ENCODE measurements at regions not wholly inside any gene's neighbourhood (a gene's known extent, or its start where the extent isn't known, plus 50 kb on each side); places are given as distances from the start of the nearest gene placed in this dataset.

DNA sequence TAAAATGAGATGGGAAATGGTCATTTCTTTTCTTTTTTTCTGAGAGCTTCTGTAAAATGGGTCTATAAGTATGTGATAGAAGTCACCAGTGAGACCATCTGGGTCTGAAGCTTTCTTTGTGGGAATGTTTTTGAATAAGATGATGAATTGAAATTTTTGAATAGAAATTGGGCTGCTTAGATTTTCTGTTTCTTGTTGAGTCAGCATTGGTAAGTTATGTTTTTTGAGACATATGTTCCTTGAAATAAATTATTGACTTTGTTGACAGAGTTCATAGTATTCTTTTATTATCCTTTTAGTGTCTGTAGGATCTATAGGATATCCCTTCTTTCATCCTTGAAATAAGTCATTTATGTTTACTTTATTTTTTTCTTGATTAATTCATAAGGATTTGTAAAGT is 208.1 kb downstream of the OPA1 start:
- no peak for DNase-seq (ENCODE audit: low read depth)

GRCh38 chr3:193803288-193803687 is 210.3 kb downstream of the OPA1 start:
- no peak for DNase-seq (ENCODE audit: low read depth)

- peak; percentile 98 for DNase-seq (ENCODE audit: low read depth)
Observed at GRCh38 chr3:193805448-193805847, 212.4 kb downstream of the OPA1 start.

DNA sequence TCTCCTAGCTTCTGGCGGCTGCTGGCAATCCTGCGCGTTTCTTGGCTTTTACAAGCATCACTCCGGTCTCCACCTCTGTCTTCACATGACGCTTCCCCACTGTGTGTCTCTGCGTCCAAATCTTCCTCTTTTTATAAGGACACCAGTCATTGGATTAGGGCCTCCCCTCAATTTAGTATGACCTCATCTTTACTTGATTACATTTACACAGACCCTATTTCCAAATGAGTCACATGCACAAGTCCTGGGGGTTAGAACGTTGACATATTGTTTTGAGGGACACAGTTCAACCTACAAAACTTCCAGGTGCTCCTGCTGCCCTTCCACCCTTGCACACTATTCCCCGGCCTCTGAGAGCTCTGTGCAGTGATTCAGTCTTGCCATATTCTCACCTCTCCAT is 215.3 kb downstream of the OPA1 start:
- DNase-seq (ENCODE audit: low read depth): no peak

DNA sequence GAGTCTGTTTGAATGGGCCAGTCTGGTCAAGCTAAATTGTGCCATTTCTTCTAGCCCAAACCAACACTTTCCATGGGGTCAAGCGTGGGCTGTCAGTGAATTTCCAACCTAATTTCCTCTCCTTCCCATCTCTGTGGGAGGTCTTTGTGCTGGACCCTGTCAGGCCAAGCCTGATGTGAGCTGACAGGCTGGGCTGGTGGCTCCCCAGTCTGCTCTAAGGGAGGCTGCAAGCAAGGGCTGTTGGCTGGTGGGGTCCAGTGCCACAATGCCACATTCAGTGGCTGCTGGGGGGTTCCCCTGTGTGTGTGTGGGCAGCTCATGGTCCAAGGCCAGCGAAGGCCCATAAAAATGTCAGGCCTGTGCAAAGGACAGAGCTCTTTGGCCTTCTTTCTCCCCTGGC is 216.1 kb downstream of the OPA1 start:
- no peak for DNase-seq (ENCODE audit: low read depth)

- no peak for DNase-seq (ENCODE audit: low read depth)
Observed at GRCh38 chr3:193812078-193812725, 219.2 kb downstream of the OPA1 start.

DNA sequence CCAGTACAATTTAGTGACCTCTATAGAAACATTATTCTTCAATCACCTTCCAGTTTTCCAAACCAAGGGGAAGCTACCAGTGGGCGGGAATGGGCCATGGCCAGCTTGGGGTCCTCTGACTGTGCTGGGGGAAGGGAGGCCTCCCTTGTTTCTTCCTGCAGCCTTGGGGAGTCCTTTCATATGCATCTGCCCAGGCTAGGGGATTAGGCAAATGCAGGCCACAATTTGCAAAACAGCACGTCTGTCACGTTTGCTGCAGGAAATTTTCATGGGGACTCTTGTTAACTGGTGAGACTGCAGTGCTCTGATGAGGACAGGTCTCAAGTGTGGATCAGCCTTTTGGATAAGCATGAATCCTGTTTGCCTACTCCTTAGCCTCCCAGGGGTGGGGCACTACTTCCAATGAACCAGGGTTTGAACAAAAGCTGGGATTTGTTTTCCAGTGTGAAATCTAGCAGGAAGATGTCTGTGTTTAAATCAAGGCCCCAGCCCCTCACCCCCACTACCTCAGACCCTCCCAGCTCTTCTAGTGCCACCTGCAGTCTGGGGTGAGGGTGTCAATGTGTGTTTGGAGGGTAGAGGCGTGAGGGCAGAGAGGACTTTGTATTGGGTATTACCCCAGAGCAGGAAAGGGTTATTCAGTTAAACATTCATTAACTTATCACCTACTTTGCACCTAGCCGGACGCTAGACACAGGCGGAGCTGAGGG is 219.9 kb downstream of the OPA1 start:
- no peak for DNase-seq (ENCODE audit: low read depth)

- peak; percentile 38 for DNase-seq (ENCODE audit: low read depth)
Observed at GRCh38 chr3:193813501-193813830, 220.5 kb downstream of the OPA1 start.

DNA sequence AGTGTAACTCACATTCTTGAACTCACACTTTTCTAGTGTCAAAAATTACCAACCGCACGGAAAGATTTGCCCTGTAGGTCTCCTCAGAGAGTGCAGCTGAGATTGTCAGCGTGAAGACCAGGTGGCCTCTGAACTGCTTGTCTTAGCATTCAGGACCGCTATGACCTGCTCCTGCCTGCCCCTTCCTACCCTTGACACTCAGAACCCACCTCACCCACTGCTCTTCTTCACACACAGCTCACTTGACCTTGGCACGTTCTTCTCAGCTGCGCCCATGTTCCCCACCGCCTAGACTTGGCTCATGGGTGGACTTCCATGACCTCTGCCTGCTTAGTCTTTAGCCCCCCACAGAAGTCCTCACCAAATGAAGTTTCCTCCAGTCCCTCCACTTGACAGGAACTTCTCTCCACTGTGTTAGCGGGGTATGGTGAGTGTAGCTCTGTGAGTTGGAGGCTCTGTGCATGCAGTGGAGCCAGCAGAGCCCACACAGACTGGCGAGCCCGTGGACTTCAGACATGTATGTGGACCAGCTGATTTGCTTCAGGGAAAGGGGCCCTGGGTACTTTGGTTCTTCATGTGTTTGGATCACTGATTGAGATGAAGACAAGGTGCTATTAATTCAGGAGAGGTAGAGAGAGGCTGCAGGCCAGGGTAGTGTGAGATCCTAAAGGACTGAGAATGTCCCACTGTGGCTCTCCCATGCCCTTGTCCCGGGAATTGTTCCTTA is 221.3 kb downstream of the OPA1 start:
- no peak for DNase-seq (ENCODE audit: low read depth)

- no peak for DNase-seq (ENCODE audit: low read depth)
Observed at GRCh38 chr3:193815246-193816027, 222.4 kb downstream of the OPA1 start.

DNA sequence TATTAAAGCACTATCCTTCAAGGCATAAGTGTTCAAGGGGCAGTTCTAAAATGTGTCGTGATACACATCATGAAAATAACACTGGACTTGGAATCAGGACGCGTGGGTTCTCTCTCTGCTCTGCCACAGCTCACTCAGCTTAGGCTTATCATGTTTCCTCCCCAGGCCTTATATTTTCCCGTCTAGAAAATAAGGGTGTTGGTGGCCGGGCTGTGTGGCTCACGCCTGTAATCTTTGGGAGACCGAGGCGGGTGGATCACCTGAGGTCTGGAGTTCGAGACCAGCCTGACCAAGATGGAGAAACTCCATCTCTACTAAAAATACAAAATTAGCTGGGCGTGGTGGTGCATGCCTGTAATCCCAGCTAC is 223.0 kb downstream of the OPA1 start:
- no peak for DNase-seq (ENCODE audit: low read depth)

DNA sequence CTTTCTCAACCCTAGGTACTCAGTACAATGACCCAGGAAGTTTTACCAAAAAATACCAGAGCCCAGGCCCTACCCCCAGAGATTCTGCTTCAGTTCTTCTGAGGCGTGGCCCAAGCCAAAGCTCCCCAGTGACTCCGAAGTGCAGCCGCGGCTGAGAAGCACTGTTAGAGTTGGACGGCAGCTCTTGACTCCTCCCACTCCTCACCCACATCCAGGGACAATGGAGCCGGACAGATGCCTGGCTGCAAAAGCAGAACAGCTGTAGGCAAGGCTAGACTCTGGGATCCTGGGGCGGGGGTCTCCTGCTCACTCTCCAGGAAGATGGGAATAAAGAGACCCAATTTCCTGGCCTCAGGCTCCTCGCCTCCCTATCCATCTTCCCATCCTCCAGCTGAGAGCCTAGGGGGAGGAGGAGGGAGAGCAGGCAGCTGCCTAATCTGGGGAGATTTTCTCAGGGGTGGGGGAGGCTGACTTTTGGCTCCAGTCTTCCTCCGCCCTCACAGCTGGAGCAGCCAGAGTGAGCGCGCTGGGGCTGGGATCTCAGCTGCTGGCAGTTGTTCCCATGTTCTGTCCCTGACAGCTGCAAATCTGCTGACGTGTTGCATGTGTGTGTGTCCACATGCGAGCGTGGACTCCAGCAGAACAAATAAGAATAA is 223.8 kb downstream of the OPA1 start:
- DNase-seq (ENCODE audit: low read depth): peak; percentile 56

DNA sequence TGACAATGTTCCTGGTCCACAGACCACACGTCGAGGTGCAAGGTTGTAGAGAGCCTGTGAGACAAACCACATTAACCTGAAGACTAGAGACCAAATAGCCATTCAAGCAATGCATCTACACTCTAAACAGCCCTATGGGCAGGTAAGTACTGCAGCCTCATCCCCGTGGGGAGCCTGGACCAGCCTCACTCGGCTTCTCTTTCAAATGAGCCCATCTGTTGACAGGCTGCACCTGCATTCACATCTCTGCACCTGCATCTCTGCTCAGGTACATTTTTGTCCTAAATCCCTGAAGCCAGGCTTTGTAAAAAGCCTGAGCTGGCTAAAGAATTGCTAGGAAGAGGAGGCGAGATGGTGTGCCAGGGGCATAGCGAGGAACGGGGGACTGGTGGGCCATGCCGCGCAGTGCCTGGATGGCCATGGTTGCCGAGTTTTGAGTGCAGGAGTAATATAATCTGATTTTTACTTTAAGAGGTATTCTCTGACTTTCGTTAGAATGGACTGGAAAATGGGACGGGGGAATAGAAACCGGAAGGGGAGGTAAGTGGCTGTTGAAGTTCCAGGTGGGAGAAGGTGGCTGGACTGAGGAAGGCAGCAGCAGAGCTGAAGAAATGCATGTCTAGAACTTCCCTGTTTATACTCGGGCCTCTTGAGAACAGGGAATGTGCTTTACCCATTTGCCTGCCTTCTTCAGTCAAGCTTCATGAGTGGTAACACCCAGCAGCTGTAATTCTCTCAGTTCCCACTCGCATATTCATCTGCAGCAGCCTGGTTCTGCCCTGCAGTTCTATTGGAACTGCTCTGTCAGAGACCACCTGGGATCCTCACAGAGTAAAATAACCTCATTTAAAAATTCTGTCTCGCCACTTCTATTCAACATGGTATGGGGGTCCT is 226.4 kb downstream of the OPA1 start:
- DNase-seq (ENCODE audit: low read depth): no peak

DNA sequence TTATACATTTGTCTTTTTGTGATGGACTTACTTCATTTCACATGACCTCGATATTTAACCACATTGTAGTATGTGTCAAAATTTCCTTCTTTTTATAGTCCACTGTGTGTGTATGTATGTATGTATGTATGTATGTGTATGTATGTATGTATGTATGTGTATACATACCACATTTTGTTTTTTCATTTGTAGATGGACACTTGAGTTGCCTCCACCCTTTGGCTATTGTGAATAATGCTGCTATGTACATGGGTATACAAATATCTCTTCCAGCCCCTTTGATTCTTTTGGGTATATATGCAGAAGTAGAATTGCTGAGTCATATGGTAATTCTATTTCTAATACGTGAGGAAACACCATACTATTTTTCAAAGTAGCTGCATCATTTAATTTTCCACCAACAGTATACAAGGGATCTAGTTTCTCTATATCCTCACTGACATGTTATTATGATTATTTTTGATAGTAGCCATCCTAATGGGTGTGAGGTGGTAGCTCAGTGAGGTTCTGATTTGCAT is 228.2 kb downstream of the OPA1 start:
- DNase-seq (ENCODE audit: low read depth): no peak

DNA sequence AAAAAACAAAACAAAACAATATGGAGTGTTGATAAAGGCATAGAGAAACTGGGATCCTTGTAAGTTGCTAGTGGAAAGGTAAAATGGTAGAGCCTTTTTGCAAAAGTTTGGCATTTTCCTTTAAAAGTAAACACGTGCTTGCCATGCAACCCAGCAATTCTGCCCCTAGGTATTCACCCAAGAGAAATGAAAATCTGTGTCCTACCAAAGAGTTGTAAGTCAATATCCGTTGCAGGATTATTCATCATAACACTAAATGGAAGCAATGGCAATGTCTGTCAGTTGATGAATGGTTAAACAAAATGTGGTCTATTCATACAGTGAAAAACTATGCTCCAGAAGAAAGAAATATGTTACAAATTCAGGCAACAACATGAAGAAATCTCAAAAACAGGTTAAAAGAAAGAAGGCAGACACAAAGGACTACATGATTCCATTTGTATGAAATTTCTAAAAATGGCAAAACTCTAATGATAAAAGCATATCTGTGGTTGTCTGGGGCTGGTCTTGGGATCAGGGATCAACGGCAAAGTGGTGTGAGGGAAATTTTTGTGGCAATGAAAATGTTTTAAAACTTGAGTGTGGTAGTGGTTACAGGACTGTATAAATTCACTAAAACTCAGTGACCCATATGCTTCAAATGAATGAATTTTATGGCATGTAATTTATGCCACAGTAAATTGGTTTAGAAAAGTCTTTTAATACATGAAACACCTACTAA is 229.6 kb downstream of the OPA1 start:
- peak; percentile 64 for DNase-seq (ENCODE audit: low read depth)

DNA sequence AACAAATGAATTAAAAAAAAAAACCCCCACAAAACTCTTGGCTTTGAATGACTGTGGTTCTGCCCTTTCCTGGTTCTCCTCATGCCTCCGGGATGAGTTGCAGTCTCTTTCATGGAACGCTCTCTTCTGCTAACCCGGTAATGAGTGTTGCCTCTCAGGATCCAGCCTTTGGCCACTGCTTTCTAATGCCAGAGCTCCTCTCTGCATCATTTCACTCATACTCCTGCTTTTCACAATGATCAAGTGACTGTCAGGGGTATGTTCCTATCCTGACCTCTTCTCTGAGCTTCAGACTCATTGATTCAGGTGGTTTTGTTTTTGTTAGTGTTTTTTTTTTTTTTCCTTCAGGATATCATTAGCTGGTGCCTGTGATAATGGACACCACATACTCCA is 230.2 kb downstream of the OPA1 start:
- peak; percentile 72 for DNase-seq (ENCODE audit: low read depth)

- no peak for DNase-seq (ENCODE audit: low read depth)
Observed at GRCh38 chr3:193824365-193824764, 231.4 kb downstream of the OPA1 start.

DNA sequence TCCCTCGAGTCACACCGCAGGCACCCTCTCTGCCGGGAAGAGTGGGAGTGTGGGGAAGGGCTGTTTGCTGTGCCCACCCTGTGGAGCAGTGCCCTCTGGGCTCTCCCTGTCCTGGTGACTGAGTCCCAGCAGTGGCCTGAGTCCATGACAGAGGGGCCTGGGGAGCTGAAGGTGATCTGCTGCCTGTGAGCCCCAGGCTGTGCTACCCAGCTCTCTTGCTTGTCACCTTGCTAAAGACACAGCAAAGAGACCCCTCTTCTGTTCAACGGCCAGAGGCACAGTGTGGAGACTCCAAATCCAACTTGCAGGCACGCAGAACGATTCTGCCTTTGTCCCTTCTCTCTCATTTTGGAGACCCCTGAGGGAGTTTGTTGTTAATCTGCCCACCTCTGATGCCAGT is 232.6 kb downstream of the OPA1 start:
- DNase-seq (ENCODE audit: low read depth): no peak

DNA sequence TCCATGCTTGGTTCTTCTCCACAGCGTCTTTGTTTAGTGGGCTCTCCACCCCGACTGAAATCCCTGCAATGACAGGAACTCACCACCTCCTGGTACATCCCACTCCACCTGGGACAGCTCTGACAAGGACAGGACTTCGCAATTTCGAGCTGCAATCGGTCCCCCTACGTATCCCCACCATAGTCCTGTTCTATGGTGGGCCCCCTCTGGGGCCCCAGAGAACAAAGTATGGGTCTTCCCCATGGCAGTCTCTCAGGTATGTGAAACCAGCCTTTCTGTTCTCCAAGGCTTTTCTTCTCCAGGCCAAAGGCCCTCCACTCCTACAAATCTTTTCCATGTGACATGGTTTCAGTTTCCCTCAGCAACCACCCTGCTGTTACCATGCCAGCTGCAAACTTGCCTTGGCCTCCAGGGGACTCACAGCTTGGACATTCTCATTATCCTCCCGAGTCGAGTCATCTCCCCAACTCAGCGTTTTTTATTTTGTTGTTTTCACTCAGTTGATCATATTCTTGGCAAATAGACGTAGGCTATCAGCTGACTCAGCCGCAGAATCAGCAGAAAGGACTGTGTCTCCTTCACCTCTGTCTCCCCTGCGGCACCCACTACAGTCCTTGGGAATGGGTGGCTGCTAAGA is 233.3 kb downstream of the OPA1 start:
- DNase-seq (ENCODE audit: low read depth): peak; percentile 95

All from renal cortical epithelial cell (primary cell).